ENCODE measurements at regions not wholly inside any gene's neighbourhood (a gene's known extent, or its start where the extent isn't known, plus 50 kb on each side); places are given as distances from the start of the nearest gene placed in this dataset.
"Not testable (repeated sequence)": the region's sequence is repeated elsewhere in the genome, so short reads cannot be mapped to it uniquely, and the experiment has no call there.

- Histone ChIP-seq H3K9me3 (no peaks in the 10 kb centered on the region), H3K27ac (no peak overlapping the region), H3K4me1 (no peaks in the 10 kb centered on the region), H3K4me3 (no peak overlapping the region), H3K4me2 (no peak overlapping the region)
- no peak for ATAC-seq
- DNase-seq (ENCODE audit: low read depth in 1 of 2, low spot score in 1 of 2), result no peak
- ChIA-PET CTCF (no interaction called here), POLR2A (no interaction called here)
- TF ChIP-seq EP300 (IDR thresholded peaks at IDR 0.05), result no peak
- no peak for TF ChIP-seq JUNB (IDR thresholded peaks at IDR 0.05)
- TF ChIP-seq FOXS1 (CRISPR knock-in tag; IDR thresholded peaks at IDR 0.05), result no peak
- no peak for TF ChIP-seq NFE2L2 (conservative IDR thresholded peaks at IDR 0.05; ENCODE audit: low read length)
- no peak for TF ChIP-seq CHD2 (IDR thresholded peaks at IDR 0.05; ENCODE audit: low read length, partially characterized antibody)
- TF ChIP-seq POLR2A (IDR thresholded peaks at IDR 0.05; ENCODE audit: low read length), result no peak
- no peak for TF ChIP-seq POLR2AphosphoS2 (conservative IDR thresholded peaks at IDR 0.05; ENCODE audit: low read length)
- no peak for TF ChIP-seq MAFK (IDR thresholded peaks at IDR 0.05; ENCODE audit: partially characterized antibody)
- no peak for TF ChIP-seq RAD21 (conservative IDR thresholded peaks at IDR 0.05 in 1 of 2, IDR thresholded peaks at IDR 0.05 in 1 of 2)
- TF ChIP-seq PBX3 (IDR thresholded peaks at IDR 0.05), result no peak
- no peak for TF ChIP-seq ESRRA (IDR thresholded peaks at IDR 0.05; ENCODE audit: borderline replicate concordance, low read length)
- FAIRE-seq, result no peak
Measured at GRCh38 chrX:63282828-63283227, 68.3 kb downstream of the SPIN4 start.

GRCh38 chrX:63282077-63282476 lies 69.1 kb downstream of the SPIN4 start:
- TF ChIP-seq EHMT2 (IDR thresholded peaks at IDR 0.05; ENCODE audit: low read depth) (no peak), BHLHE40 (IDR thresholded peaks at IDR 0.05; ENCODE audit: low read depth, low read length) (no peak), ATOH8 (CRISPR knock-in tag; IDR thresholded peaks at IDR 0.05; ENCODE audit: low read depth) (no peak), CBX2 (IDR thresholded peaks at IDR 0.05; ENCODE audit: borderline replicate concordance, low read depth) (no peak), BCL3 (IDR thresholded peaks at IDR 0.05) (no peak)
- no peak for DNase-seq (ENCODE audit: low read depth in 1 of 2, low spot score in 1 of 2)
- H3K4me1 ChIP-seq, result no peaks in the 10 kb centered on the region
- no peak overlapping the region for H3K27ac ChIP-seq
- ChIA-PET CTCF (no interaction called here), POLR2A (no interaction called here)
- WGBS (ENCODE audit: missing lambda C conversion rate), result 7% methylated on average over 2 of the region's 2 CpGs
- peak; percentile 70 for FAIRE-seq
- no peak for ATAC-seq
- no peak overlapping the region for H3K4me3 ChIP-seq
- no peak overlapping the region for H3K4me2 ChIP-seq
- no peaks in the 10 kb centered on the region for H3K9me3 ChIP-seq

- Histone ChIP-seq H3K4me1 (no peaks in the 10 kb centered on the region), H3K9me3 (no peaks in the 10 kb centered on the region), H3K4me3 (no peak overlapping the region), H3K4me2 (no peak overlapping the region), H3K27ac (no peak overlapping the region)
- TF ChIP-seq FOXS1 (CRISPR knock-in tag; IDR thresholded peaks at IDR 0.05) (no peak), FOSL2 (IDR thresholded peaks at IDR 0.05) (no peak), FOSL2 (CRISPR knock-in tag; IDR thresholded peaks at IDR 0.05) (no peak), HMGXB4 (CRISPR knock-in tag; IDR thresholded peaks at IDR 0.05; ENCODE audit: borderline replicate concordance) (no peak), HES2 (IDR thresholded peaks at IDR 0.05) (no peak), HOXA7 (CRISPR knock-in tag; IDR thresholded peaks at IDR 0.05) (no peak), CBX8 (IDR thresholded peaks at IDR 0.05) (no peak), POLR2AphosphoS2 (conservative IDR thresholded peaks at IDR 0.05; ENCODE audit: low read length) (no peak), E2F6 (IDR thresholded peaks at IDR 0.05; ENCODE audit: borderline replicate concordance, low read depth) (no peak), ZSCAN20 (CRISPR knock-in tag; IDR thresholded peaks at IDR 0.05) (no peak), ZFP36 (IDR thresholded peaks at IDR 0.05; ENCODE audit: borderline replicate concordance, partially characterized antibody) (no peak)
- CTCF ChIA-PET, result no interaction called here
- no peak for FAIRE-seq
- no peak for DNase-seq (ENCODE audit: low read depth in 1 of 2, low spot score in 1 of 2)
- 8% methylated on average over 5 of the region's 6 CpGs for WGBS (ENCODE audit: missing lambda C conversion rate)
- POLR2A ChIA-PET, result no interaction called here
- ATAC-seq, result no peak
Measured at GRCh38 chrX:63281465-63281864, 69.7 kb downstream of the SPIN4 start.

- H3K27ac ChIP-seq; H3K9me3 ChIP-seq; H3K4me2 ChIP-seq; DNase-seq (ENCODE audit: low read depth in 1 of 2, low spot score in 1 of 2); ATAC-seq; POLR2A ChIA-PET; FAIRE-seq; H3K4me3 ChIP-seq; H3K4me1 ChIP-seq; CTCF ChIA-PET: not testable (repeated sequence)
- 15% methylated on average over 2 of the region's 3 CpGs for WGBS (ENCODE audit: missing lambda C conversion rate)
Measured at GRCh38 chrX:63277394-63277793, 73.7 kb downstream of the SPIN4 start.

Measured in A549 (cell line).